ENCODE measurements at regions not wholly inside any gene's neighbourhood (a gene's known extent, or its start where the extent isn't known, plus 50 kb on each side); places are given as distances from the start of the nearest gene placed in this dataset.
"Not testable (repeated sequence)": the region's sequence is repeated elsewhere in the genome, so short reads cannot be mapped to it uniquely, and the experiment has no call there.

GRCh38 chr10:28997734-28998133 is 291.1 kb upstream of the LYZL1 start:
- no peak for TF ChIP-seq CTCF (IDR thresholded peaks at IDR 0.05; ENCODE audit: low read depth, low read length)
- H3K4me3 ChIP-seq (ENCODE audit: low read depth, low read length), result no peak overlapping the region
- in situ Hi-C loops (cut with HindIII; ENCODE audit: low sequenced_read_pairs), result no loop called here
- DNase-seq (ENCODE audit: low read depth, low spot score), result no peak

- TF ChIP-seq CTCF (IDR thresholded peaks at IDR 0.05; ENCODE audit: low read depth, low read length), result no peak
- H3K4me3 ChIP-seq (ENCODE audit: low read depth, low read length), result no peak overlapping the region
- DNase-seq (ENCODE audit: low read depth, low spot score), result no peak
- in situ Hi-C loops (cut with HindIII; ENCODE audit: low sequenced_read_pairs), result no loop called here
These were observed 287.1 kb upstream of the LYZL1 start for GRCh38 chr10:29001801-29002200.

DNA sequence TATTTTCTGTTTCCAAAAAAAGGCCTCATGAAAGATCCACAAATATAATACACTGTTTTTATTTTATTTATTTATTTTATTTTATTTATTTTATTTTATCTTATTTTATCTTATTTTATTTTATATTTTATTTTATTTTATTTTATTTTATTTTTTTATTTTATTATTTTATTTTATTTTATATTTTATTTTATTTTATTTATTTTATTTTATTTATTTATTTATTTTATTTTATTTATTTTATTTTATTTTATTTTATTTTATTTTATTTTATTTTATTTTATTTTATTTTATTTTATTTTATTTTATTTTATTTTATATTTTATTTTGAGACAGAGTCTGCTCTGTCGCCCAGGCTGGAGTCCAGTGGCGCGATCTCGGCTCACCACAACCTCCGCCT is 285.9 kb upstream of the LYZL1 start:
- DNase-seq (ENCODE audit: low read depth, low spot score); H3K4me3 ChIP-seq (ENCODE audit: low read depth, low read length); in situ Hi-C loops (cut with HindIII; ENCODE audit: low sequenced_read_pairs): not testable (repeated sequence)

DNA sequence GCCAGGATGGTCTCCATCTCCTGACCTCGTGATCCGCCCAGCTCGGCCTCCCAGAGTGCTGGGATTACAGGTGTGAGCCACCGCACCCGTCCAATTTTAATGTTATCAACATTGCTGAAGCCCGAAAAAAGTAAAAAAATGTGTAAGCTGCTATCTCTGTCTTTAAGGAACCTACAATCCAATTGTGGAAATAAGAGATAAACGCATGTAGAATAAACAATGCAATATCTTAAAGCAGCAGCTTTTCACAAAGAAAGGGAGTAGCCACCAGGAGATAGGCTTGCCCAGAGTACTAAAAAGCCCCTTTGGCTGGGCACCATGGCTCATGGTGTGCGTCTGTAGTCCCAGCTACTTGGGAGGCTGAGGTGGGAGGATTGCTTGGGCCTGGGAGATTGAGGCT is 282.9 kb upstream of the LYZL1 start:
- H3K4me3 ChIP-seq (ENCODE audit: low read depth, low read length), result no peak overlapping the region
- in situ Hi-C loops (cut with HindIII; ENCODE audit: low sequenced_read_pairs), result no loop called here
- TF ChIP-seq CTCF (IDR thresholded peaks at IDR 0.05; ENCODE audit: low read depth, low read length), result no peak
- no peak for DNase-seq (ENCODE audit: low read depth, low spot score)

DNA sequence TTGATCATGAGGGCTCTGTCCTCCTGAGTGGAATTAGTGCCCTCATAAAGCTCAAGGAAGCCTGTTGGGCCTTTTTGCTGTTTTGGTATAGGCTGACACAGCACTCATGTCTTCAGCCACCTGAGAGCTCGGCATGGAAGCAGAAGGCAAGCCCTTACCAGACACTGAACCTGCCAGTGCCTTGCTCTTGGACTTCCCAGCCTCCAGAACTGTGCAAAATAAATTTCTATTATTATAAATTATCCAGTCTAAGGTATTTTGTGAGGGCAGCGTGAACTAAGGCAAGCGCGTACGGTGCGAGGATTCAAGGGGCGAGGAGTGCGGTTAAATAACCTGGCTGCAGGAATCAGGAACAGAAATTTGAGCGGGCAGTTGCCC is 281.5 kb upstream of the LYZL1 start:
- in situ Hi-C loops (cut with HindIII; ENCODE audit: low sequenced_read_pairs), result no loop called here
- no peak overlapping the region for H3K4me3 ChIP-seq (ENCODE audit: low read depth, low read length)
- TF ChIP-seq CTCF (IDR thresholded peaks at IDR 0.05; ENCODE audit: low read depth, low read length), result no peak
- no peak for DNase-seq (ENCODE audit: low read depth, low spot score)

- TF ChIP-seq CTCF (IDR thresholded peaks at IDR 0.05; ENCODE audit: low read depth, low read length), result no peak
- no peak overlapping the region for H3K4me3 ChIP-seq (ENCODE audit: low read depth, low read length)
- in situ Hi-C loops (cut with HindIII; ENCODE audit: low sequenced_read_pairs), result no loop called here
- peak; percentile 40 for DNase-seq (ENCODE audit: low read depth, low spot score)
These were observed 280.9 kb upstream of the LYZL1 start for GRCh38 chr10:29007748-29008610.

DNA sequence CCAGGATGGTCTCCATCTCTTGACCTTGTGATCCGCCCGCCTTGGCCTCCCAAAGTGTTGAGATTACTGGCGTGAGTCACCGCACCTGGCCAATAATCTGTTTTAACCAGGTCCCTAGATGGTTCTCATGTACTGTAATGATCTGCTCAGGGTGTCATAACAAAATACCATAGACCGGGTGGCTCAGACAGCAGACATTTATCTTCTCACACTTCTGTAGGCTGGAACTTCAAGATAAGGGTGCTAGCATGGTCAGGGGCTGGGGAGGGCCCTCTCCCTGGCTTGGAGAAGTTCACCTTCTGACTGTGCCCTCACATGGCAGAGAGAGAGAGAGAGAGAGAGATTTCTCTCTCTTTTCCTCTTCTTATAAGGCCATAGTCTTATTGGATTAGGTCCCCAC is 279.4 kb upstream of the LYZL1 start:
- in situ Hi-C loops (cut with HindIII; ENCODE audit: low sequenced_read_pairs), result no loop called here
- DNase-seq (ENCODE audit: low read depth, low spot score), result no peak
- no peak for TF ChIP-seq CTCF (IDR thresholded peaks at IDR 0.05; ENCODE audit: low read depth, low read length)
- no peak overlapping the region for H3K4me3 ChIP-seq (ENCODE audit: low read depth, low read length)
